Hematopoietic multipotent progenitor cell treated with erythropoietin and hydrocortisone succinate and interleukin-3 and kit ligand, for 6 days (in vitro differentiated cells): ENCODE measurements at regions not wholly inside any gene's neighbourhood (a gene's known extent, or its start where the extent isn't known, plus 50 kb on each side); places are given as distances from the start of the nearest gene placed in this dataset.

Source experiments
- DNase-seq: peaks from one replicate; pipeline ENCODE4 v3.0.0-alpha.2; 2015

GRCh38 chr9:36764364-36765076 is 191.8 kb downstream of the MELK start:
- DNase-seq = no peak

GRCh38 chr9:36765077-36765390 is 192.3 kb downstream of the MELK start:
- no peak for DNase-seq

GRCh38 chr9:36765468-36766341 is 193.0 kb downstream of the MELK start:
- peak; percentile 94 for DNase-seq

- DNase-seq = no peak
These were observed 196.0 kb downstream of the MELK start for GRCh38 chr9:36768677-36769076.

- DNase-seq = no peak
These were observed 197.3 kb downstream of the MELK start for GRCh38 chr9:36770025-36770424.

- peak; percentile 45 for DNase-seq
These were observed 200.0 kb downstream of the MELK start for GRCh38 chr9:36772449-36773403.

- no peak for DNase-seq
These were observed 206.0 kb downstream of the MELK start for GRCh38 chr9:36778682-36779081.

GRCh38 chr9:36779582-36779981 is 206.9 kb downstream of the MELK start:
- DNase-seq = no peak

GRCh38 chr9:36780186-36780585 is 207.5 kb downstream of the MELK start:
- DNase-seq = no peak

- DNase-seq = no peak
These were observed 208.8 kb downstream of the MELK start for GRCh38 chr9:36781533-36781932.
